K562 (cell line): ENCODE measurements at regions not wholly inside any gene's neighbourhood (a gene's known extent, or its start where the extent isn't known, plus 50 kb on each side); places are given as distances from the start of the nearest gene placed in this dataset.

ENCODE experiments used
- ATF2 ChIP-seq: sonication (generic); formaldehyde crosslinking; IDR thresholded peaks from 2 replicates; pipeline ENCODE4 v1.8.1; 2022; ENCODE audit warnings: missing genetic modification reagents
- BHLHE40 ChIP-seq: IDR thresholded peaks from 2 replicates; pipeline ENCODE4 v1.6.1; 2011; ENCODE audit warnings: low read length, improper control_type of control experiment
- CTCF ChIP-seq, 3 experiments: IDR thresholded peaks in 2 of 3; conservative IDR thresholded peaks in 1 of 3; 2 replicates each; pipeline ENCODE4 v1.5.1; 2011 to 2012; ENCODE audit warnings: low read length in 3 of 3, mild to moderate bottlenecking in 3 of 3, control low read depth in 2 of 3, improper control_type of control experiment in 1 of 3, inconsistent platforms in 1 of 3, low read depth in 1 of 3, mixed read lengths in 1 of 3, moderate library complexity in 1 of 3; ENCODE audit not compliant: insufficient read depth in 2 of 3
- HBP1 ChIP-seq: fragments of 450-650 bp; formaldehyde crosslinking; IDR thresholded peaks from 2 replicates; pipeline ENCODE4 v1.4.0; 2022; ENCODE audit warnings: missing genetic modification characterization
- POLR2A ChIP-seq: fragments of 450-650 bp; conservative IDR thresholded peaks from 2 replicates; pipeline ENCODE4 v1.6.1; 2016
- RFX5 ChIP-seq: IDR thresholded peaks from 2 replicates; pipeline ENCODE4 v1.6.1; 2011; ENCODE audit warnings: low read depth, mild to moderate bottlenecking, improper control_type of control experiment, low read length
- TEAD4 ChIP-seq, 2 experiments: sonication (generic) in 1 of 2; formaldehyde crosslinking in 1 of 2; IDR thresholded peaks; 2 replicates each; pipeline versions ENCODE4 v1.6.1 to v1.8.0; 2012 to 2022; ENCODE audit warnings: borderline replicate concordance in 1 of 2, inconsistent platforms in 1 of 2, low read length in 1 of 2, mild to moderate bottlenecking in 1 of 2, missing genetic modification reagents in 1 of 2
- ZBED1 ChIP-seq: IDR thresholded peaks from 2 replicates; pipeline ENCODE4 v1.6.1; 2014
- ZBTB1 ChIP-seq: sonication (generic); formaldehyde crosslinking; IDR thresholded peaks from 2 replicates; pipeline ENCODE4 v1.8.1; 2023; ENCODE audit warnings: missing genetic modification reagents, low read depth, mild to moderate bottlenecking, borderline replicate concordance

GRCh38 chr3:154776549-154777225 lies 303.4 kb upstream of the MME start:
- no peak for TF ChIP-seq HBP1
- TF ChIP-seq BHLHE40 = no peak
- TF ChIP-seq TEAD4 (IDR thresholded peaks at IDR 0.05; ENCODE audit: low read length) = no peak
- TF ChIP-seq TEAD4 (CRISPR knock-in tag; IDR thresholded peaks at IDR 0.05; ENCODE audit: borderline replicate concordance) = no peak
- TF ChIP-seq POLR2A = no peak
- TF ChIP-seq CTCF (IDR thresholded peaks at IDR 0.05 in 2 of 3, conservative IDR thresholded peaks at IDR 0.05 in 1 of 3; ENCODE audit: insufficient read depth in 2 of 3, low read depth in 1 of 3, low read length in 3 of 3) = no peak
- TF ChIP-seq RFX5 = no peak
- no peak for TF ChIP-seq ZBTB1 (CRISPR knock-in tag)
- no peak for TF ChIP-seq ZBED1
- no peak for TF ChIP-seq ATF2 (CRISPR knock-in tag)
